ENCODE measurements at regions not wholly inside any gene's neighbourhood (a gene's known extent, or its start where the extent isn't known, plus 50 kb on each side); places are given as distances from the start of the nearest gene placed in this dataset.

DNA sequence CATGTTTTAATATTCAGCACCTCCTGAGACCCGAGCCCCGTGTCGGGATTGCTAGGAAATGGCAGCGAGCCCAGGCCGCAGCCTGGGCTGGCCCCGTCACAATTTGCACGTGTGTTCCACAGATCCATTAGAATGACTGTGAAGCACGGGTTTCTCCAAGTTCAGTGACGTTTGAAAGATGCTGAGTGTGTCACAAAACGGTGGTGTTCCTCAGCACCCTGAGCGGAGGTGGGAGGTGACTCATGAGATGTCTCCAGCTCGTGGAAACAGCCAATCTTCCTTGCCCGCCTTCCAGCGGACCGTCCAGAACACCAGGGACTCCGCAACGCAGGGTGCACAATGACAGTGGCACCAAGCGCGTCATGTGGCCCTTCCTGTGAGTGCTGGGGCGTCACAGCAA is 412.8 kb downstream of the IRX2 start:
- no peak for FAIRE-seq
- DNase-seq (ENCODE audit: insufficient read length, low spot score) = no peak
- TF ChIP-seq POLR2A (IDR thresholded peaks at IDR 0.05; ENCODE audit: low read depth, low read length) = no peak

DNA sequence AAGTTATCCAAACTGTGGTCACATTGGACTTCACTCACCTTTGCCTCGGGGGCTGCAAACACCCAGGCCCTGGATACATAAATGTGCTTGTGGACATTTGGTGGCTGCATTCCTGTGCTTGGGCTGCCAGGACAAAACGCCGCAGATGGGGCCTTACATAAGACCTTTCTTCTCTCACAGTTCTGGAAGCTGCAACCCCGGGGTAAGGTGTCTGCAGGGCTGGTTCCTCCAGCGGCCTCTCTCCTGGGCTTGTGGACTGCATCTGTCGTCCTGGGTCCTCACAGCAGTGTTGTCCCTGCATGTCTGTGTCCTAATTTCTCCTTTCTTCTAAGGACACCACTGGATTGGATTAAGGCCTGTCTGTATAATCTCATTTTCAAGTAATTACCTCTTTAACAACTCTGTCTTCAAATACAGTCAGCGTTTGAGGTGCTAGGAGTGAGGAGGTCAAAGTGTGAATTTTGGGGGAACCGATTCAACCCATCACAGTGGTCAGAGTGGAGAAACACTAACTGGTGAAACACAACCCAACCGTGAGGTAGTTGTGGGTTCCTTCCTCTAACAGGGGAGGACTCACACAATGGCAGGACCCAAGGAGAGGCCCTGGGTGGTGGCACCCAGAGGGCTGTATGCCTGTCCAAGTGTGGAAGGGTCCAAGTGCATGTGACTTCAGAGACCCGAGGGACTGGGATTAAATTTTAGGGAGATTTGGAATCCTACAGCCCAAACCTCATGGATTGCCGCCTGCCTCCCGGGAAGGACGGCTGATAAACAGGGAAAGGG is 415.6 kb downstream of the IRX2 start:
- DNase-seq (ENCODE audit: insufficient read length, low spot score) (no peak), FAIRE-seq (no peak)
- no peak for TF ChIP-seq POLR2A (IDR thresholded peaks at IDR 0.05; ENCODE audit: low read depth, low read length)

DNA sequence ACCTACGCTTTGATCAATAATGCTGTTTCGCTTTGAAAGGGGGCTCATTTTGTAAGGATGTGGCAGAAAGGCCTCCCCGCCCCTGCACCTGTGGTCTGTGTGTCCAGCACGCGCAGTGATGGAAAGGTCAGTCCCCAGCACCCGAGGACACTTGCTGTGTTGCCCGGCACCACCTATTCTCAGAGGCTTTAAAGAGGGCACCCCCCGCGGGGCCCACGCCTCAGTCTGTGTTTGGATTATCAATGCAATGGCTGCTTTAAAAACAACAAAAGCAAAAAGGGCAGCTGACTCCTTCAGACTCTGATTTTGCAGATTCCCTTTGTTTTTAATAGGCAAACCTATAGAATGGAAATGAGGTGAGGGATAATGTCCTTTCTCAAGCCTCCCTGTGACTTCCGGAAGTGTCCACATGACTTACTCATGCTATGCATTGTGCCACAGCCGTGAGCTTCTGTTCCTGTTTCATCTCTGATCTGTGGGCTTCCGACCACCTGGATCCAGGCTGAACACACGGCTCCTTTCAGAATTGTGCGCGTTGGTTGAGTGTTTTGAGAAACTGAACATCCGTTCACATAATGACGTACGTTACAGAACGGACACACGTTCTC is 416.2 kb downstream of the IRX2 start:
- TF ChIP-seq POLR2A (IDR thresholded peaks at IDR 0.05; ENCODE audit: low read depth, low read length) = no peak
- FAIRE-seq = no peak
- no peak for DNase-seq (ENCODE audit: insufficient read length, low spot score)

DNA sequence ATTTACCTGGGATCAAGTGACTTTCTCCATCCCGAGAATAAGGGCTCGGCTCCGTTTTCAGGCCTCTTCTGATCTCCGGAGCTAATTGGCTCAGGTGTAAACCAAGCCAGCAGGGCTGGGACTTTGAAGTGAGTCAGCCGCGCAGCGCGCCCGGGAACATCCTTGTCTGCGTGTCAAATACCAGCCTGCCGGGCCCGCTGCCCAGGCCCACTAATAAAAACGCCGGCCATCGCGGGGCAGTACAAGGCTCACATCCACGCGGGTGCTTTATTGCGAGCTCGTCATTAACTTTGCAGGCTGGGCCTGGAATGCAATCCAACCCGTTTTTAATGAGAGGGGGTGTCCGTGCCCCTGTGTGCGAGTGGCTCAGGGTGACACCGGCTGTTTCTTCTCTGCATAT is 416.8 kb downstream of the IRX2 start:
- TF ChIP-seq POLR2A (IDR thresholded peaks at IDR 0.05; ENCODE audit: low read depth, low read length) = no peak
- DNase-seq (ENCODE audit: insufficient read length, low spot score) = no peak
- no peak for FAIRE-seq

DNA sequence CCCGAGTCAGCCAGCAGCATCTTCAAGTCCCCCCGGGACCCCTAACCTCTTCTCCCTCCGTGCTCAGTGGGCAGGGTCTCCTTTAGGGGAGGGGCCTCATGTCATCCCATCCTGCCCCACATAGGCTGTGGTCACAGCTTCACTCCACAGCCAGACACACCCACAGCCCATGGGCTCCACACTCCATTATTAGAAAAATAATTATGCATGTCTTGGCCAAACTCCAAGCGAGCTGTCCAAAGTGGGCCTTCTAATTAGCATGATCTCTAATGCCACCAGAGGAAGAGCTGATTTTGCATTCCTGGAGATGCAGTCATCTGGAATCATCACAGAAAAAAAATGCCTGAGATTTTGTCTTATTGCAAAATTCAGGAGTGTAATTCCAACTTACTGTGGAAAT is 418.2 kb downstream of the IRX2 start:
- no peak for FAIRE-seq
- no peak for DNase-seq (ENCODE audit: insufficient read length, low spot score)

DNA sequence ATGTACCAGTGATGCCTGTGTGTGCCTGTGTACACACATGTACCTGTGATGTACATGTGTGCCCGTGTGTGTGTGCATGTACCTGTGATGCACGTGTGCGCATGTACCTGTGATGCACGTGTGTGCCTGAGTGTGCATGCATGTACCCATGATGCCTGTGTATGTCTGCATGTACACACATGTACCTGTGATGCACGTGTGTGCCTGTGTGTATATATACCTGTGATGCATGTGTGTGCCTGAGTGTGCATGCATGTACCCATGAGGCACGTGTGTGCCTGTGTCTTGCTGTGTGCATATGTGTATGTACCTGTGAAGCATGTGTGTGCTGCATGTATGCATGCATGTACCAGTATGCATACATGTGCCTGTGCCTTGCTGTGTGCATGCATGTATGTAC is 419.0 kb downstream of the IRX2 start:
- DNase-seq (ENCODE audit: insufficient read length, low spot score) (no peak), FAIRE-seq (no peak)
- TF ChIP-seq POLR2A (IDR thresholded peaks at IDR 0.05; ENCODE audit: low read depth, low read length) = no peak

More for the DNA sequence above, 418.2 kb downstream of the IRX2 start:
- TF ChIP-seq POLR2A (IDR thresholded peaks at IDR 0.05; ENCODE audit: low read depth, low read length) = no peak

DNA sequence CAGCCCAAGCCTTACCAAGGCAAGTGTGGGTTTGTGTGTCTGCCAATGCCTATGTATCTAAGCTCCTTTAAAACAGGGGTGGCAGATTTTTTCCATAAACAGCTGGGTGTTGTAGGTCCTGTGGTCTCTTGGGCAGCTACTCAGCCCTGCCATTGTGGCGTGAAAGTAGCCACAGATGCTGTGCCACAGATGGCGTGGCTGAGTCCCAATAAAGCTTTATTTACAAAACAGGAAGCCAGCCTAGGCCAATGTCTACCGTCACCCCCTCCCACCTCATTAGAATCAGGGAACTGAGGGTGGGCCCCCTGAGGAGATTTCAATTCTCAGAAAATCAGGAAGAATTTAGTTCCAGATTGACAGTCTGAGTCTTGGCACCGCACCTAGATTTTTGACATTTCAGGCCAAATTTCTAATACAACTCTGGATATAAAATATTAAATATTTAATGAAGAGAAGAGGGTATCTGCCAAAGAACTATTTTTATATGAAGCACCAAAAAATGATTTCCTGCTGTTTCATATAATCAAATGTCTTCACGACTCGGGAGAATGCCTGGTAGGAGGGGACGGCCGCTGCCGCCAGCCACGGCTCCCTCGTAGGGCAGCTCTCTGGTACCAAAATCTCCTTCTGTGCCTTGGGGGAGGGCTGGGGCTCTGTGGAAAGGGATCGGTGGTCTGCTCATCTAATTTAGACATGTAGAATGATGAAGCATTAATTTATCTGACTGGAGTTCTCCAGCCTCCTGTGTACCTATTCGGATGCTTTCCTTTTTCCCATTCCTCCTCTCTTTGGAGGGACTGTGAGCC is 420.9 kb downstream of the IRX2 start:
- no peak for FAIRE-seq
- no peak for TF ChIP-seq POLR2A (IDR thresholded peaks at IDR 0.05; ENCODE audit: low read depth, low read length)

DNA sequence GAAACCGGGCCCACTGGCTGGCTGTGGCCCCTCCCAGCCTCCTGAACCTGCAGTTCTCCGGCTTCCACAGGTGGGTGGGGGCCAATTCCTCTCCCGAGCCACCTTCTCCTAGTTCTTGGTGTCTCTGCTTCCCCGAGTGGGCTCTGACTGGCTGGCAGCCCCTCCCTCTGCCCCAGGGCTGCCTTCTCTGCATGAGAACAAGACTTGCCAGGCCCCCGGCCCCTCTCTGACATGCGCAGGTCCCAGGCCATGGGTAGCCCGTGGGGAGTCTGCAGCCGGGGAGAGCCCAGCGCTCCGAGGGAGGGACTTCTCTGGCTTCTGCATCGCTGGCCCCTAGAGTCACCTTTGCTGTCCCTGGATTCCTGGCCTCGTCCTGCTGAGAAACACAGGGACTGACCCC is 421.7 kb downstream of the IRX2 start:
- FAIRE-seq = no peak
- DNase-seq (ENCODE audit: insufficient read length, low spot score) = no peak
- no peak for TF ChIP-seq POLR2A (IDR thresholded peaks at IDR 0.05; ENCODE audit: low read depth, low read length)

More for the DNA sequence above, 420.9 kb downstream of the IRX2 start:
- DNase-seq (ENCODE audit: insufficient read length, low spot score) = no peak

DNA sequence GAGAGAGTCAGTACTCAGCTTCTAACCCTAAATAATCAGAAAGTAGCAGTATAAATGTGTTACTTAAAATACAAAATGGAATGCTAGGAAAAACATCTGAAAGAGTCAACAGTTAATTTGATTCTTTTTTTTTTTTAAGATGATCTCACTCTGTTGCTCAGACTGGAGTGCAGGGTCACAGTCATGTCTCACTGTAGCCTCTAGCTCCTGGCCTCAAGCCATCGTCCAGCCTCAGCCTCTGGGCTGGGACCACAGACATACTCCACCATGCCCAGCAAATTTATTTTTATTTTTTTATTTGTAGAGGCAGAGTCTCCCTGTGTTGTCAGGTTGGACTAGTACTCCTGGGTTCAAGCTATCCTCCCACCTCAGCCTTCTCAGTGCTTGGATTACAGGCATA is 424.9 kb downstream of the IRX2 start:
- DNase-seq (ENCODE audit: insufficient read length, low spot score) (no peak), FAIRE-seq (no peak)
- TF ChIP-seq POLR2A (IDR thresholded peaks at IDR 0.05; ENCODE audit: low read depth, low read length) = no peak

DNA sequence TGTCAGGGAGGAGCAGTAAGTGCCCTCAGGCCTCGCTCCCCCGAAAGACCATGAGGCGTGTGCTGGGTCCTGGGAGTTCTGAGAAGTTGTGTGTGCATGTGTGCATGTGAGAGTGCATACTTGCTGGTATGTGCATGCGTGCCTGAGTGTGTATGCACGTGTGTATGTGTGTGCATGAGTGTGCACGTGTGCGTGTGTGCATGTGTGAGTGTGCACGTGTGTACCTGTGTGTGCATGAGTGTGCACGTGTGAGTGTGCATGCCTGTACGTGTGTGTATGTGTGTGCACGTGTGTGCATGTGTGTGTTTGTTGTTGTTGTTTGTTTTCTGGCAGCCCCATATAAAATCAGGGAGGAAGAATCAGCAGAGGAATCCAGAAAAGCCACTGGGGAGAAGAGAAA is 426.7 kb downstream of the IRX2 start:
- FAIRE-seq = no peak
- DNase-seq (ENCODE audit: insufficient read length, low spot score) = no peak

DNA sequence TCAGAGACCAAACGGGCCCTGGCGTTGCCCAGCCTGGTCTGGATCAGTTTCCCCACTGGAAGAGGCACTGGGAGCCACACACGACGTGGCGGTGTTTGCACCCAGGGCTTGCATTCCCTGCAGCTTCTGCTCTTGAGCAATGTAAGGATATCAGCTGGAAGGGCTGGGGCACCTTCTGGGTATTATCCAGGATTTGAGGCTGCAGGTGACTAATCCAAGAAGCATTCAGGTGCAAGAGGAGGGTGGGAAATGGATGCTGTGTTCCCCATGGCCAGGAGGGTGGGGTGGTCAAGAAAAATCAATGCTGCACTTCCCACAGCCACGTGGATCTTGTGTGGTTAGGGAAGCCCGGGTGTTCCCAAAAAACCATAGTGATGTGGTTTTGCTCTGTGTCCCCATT is 430.9 kb downstream of the IRX2 start:
- FAIRE-seq = no peak
- no peak for TF ChIP-seq POLR2A (IDR thresholded peaks at IDR 0.05; ENCODE audit: low read depth, low read length)
- DNase-seq (ENCODE audit: insufficient read length, low spot score) = no peak

More for the DNA sequence above, 426.7 kb downstream of the IRX2 start:
- TF ChIP-seq POLR2A (IDR thresholded peaks at IDR 0.05; ENCODE audit: low read depth, low read length) = no peak

DNA sequence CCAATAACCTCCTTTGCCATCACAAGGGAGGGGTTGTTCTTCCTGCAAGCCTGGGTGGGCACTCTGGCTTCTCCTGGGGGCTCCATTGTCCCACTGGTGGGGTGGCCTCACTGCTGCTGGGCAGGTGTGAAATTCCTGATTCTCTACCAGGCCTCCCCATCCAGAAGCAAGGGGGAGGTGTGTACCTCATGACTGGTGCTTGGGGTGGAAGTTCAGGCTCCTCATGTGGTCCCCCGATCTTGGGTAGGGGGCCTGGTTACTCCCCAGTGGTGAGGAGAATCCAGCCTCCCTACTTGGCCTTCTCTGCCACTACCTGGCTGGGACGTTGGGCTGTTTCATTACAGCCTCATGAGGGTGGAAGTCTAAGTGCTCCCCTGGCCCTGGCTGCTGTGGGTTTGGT is 433.9 kb downstream of the IRX2 start:
- DNase-seq (ENCODE audit: insufficient read length, low spot score) = no peak
- TF ChIP-seq POLR2A (IDR thresholded peaks at IDR 0.05; ENCODE audit: low read depth, low read length) = no peak
- FAIRE-seq = no peak

DNA sequence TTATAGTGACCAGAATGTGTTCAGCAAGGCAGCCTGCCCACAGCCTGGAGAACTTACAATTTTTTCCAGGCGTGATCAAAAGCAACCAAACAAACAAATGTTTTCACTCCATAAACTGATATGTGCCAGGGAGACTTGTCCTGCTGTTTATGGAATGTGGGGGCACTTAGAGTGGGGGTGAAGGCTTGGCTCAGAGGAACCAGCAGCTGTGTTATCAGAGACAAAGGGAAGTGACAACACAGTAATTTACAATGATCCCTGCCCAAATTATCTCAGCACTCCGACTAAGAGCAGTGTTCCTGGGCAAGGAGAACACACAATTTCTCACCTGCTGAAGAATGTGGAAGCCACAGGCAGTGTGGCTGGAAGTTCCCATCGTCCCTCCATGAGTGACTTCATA is 429.1 kb upstream of the IRX4 start:
- FAIRE-seq (no peak), DNase-seq (ENCODE audit: insufficient read length, low spot score) (no peak)
- TF ChIP-seq POLR2A (IDR thresholded peaks at IDR 0.05; ENCODE audit: low read depth, low read length) = no peak

DNA sequence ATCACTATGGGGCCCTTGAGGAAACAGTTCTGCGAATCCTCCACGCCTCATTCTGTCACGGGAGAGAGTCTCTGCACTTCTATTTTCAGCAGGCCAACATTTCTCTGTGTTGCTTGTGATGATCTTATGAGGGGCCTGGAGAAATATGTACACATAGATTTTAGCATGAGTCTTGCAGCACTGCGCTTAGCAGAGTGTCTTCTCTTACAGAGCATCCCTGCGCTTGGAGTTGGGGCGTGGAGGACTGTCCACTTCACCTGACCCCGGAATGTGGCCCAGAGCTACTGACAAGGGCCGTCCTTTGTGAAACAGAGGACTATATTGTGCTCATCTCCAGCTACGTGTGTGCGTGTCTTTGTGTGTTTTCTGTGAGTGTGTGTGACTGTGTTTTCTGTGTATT is 428.2 kb upstream of the IRX4 start:
- no peak for DNase-seq (ENCODE audit: insufficient read length, low spot score)
- FAIRE-seq = no peak
- no peak for TF ChIP-seq POLR2A (IDR thresholded peaks at IDR 0.05; ENCODE audit: low read depth, low read length)
